Nephron progenitor cell (in vitro differentiated cells): ENCODE measurements at regions not wholly inside any gene's neighbourhood (a gene's known extent, or its start where the extent isn't known, plus 50 kb on each side); places are given as distances from the start of the nearest gene placed in this dataset.
"Not testable (repeated sequence)": the region's sequence is repeated elsewhere in the genome, so short reads cannot be mapped to it uniquely, and the experiment has no call there.

Experiments
- DNase-seq: peaks from one replicate; pipeline ENCODE4 v3.0.0; 2021
- H3K27ac Mint-ChIP-seq: 2 replicates; pipeline ENCODE4 v1.8.0; 2021; ENCODE audit warnings: mild to moderate bottlenecking, moderate library complexity, mixed read lengths
- H3K27me3 Mint-ChIP-seq: 2 replicates; pipeline ENCODE4 v1.8.0; 2021; ENCODE audit warnings: mild to moderate bottlenecking, low read depth, mixed read lengths; ENCODE audit not compliant: poor library complexity
- H3K36me3 Mint-ChIP-seq: 2 replicates; pipeline ENCODE4 v1.8.0; 2021; ENCODE audit warnings: low read depth, mixed read lengths
- H3K4me1 Mint-ChIP-seq: 2 replicates; pipeline ENCODE4 v1.8.0; 2021; ENCODE audit warnings: mixed read lengths
- H3K4me3 Mint-ChIP-seq: 2 replicates; pipeline ENCODE4 v1.8.0; 2021; ENCODE audit warnings: mild to moderate bottlenecking, moderate library complexity, mixed read lengths
- H3K9me3 Mint-ChIP-seq: 2 replicates; pipeline ENCODE4 v1.8.0; 2021; ENCODE audit warnings: mild to moderate bottlenecking, moderate library complexity, mixed read lengths
- TF ChIP-seq, protein P1 (sequence below): fragments of 200-600 bp; sonication (generic); IDR thresholded peaks from 2 replicates; pipeline ENCODE4 v1.5.0; 2021; ENCODE audit warnings: antibody characterized with exemption

DNA sequence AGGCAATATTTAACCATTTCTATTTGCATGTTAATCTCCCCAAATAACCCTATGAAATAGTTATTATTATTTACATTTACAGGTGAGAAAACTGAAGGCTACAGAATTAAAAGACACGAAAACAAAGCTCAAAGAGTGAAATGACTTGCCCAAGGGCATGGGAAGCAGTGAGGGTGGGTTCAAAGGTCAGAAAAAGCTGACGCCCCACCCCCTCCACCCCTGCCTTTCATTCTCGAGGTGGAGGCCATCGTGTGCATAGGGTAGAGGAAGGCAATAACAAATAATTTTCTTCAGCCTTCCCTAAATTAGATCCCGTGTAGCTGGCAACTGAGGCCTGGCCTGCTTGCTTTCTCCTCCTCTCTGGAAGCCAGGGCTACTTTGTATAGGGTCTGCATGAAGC lies 56.1 kb upstream of the RBFOX2 start:
- Mint-ChIP-seq H3K4me3 (no peak overlapping the region), H3K9me3 (peaks cover 3% of the 10 kb centered on the region), H3K36me3 (no peaks in the 10 kb centered on the region), H3K4me1 (peaks cover 18% of the 10 kb centered on the region), H3K27me3 (peaks cover 3% of the 10 kb centered on the region), H3K27ac (no peak overlapping the region)
- TF ChIP-seq, protein P1, sequence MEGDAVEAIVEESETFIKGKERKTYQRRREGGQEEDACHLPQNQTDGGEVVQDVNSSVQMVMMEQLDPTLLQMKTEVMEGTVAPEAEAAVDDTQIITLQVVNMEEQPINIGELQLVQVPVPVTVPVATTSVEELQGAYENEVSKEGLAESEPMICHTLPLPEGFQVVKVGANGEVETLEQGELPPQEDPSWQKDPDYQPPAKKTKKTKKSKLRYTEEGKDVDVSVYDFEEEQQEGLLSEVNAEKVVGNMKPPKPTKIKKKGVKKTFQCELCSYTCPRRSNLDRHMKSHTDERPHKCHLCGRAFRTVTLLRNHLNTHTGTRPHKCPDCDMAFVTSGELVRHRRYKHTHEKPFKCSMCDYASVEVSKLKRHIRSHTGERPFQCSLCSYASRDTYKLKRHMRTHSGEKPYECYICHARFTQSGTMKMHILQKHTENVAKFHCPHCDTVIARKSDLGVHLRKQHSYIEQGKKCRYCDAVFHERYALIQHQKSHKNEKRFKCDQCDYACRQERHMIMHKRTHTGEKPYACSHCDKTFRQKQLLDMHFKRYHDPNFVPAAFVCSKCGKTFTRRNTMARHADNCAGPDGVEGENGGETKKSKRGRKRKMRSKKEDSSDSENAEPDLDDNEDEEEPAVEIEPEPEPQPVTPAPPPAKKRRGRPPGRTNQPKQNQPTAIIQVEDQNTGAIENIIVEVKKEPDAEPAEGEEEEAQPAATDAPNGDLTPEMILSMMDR: no peak
- DNase-seq: no peak

DNA sequence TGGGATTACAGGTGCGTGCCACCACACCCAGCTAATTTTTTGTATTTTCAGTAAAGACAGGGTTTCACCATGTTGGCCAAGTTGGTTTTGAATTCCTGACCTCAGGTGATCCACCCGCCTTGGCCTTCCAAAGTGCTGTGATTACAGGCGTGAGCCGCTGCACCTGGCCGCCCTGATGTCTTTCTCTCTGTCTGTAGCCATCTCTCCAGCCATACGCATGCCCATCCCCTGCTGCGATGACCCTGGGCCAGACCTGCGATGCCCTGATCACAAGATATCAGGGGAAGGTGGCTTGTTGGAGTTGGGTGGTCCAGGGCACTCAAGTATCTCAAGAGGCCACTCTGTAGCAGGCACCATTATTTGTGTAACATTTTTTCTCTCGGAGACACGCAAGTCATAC lies 54.4 kb upstream of the RBFOX2 start:
- Mint-ChIP-seq H3K27ac (no peak overlapping the region), H3K4me3 (no peak overlapping the region), H3K27me3 (peaks cover 3% of the 10 kb centered on the region), H3K4me1 (peaks cover 14% of the 10 kb centered on the region), H3K36me3 (no peaks in the 10 kb centered on the region), H3K9me3 (peaks cover 4% of the 10 kb centered on the region)
- TF ChIP-seq, protein P1: no peak
- no peak for DNase-seq

DNA sequence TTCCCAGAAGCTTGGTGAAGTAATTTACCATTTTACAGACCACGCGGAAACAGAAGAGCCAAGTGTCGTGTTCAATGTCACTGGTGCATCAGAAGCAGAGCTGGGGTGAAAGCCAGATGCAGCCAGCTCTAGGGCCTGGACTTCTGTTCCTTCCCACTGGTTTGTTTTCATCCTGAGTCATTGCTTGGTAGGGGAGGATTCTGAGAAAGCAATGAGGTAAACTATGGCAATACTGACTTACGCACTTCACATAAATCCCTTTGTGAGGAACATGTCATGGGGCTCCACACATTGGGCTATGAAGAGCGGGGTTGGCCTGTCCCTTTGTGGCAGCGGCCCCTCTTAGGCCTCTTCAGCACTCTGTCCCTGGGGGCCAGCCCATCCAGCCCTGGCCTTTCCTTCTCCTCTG lies 52.4 kb upstream of the RBFOX2 start:
- TF ChIP-seq, protein P1: no peak
- H3K27ac Mint-ChIP-seq: no peak overlapping the region
- H3K27me3 Mint-ChIP-seq: peaks cover 8% of the 10 kb centered on the region
- H3K4me3 Mint-ChIP-seq: no peak overlapping the region
- H3K4me1 Mint-ChIP-seq: peaks cover 14% of the 10 kb centered on the region
- no peaks in the 10 kb centered on the region for H3K36me3 Mint-ChIP-seq
- peaks cover 12% of the 10 kb centered on the region for H3K9me3 Mint-ChIP-seq
- DNase-seq: no peak

DNA sequence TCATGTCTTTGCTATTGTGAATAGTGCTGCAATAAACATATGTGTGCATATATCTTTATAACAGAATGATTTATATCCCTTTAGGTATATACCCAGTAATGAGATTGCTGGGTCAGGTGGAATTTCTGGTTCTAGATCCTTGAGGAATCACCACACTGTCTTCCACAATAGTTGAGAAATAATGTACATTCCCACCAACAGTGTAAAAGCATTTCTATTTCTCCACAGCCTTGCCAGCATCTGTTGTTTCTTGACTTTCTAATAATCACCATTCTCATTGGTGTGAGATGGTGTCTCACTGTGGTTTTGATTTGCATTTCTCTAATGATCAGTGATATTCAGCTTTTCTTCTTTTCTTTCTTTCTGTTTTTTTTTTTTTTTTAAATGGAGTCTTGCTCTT lies 51.7 kb upstream of the RBFOX2 start:
- peaks cover 14% of the 10 kb centered on the region for H3K4me1 Mint-ChIP-seq
- H3K4me3 Mint-ChIP-seq: not testable (repeated sequence)

DNA sequence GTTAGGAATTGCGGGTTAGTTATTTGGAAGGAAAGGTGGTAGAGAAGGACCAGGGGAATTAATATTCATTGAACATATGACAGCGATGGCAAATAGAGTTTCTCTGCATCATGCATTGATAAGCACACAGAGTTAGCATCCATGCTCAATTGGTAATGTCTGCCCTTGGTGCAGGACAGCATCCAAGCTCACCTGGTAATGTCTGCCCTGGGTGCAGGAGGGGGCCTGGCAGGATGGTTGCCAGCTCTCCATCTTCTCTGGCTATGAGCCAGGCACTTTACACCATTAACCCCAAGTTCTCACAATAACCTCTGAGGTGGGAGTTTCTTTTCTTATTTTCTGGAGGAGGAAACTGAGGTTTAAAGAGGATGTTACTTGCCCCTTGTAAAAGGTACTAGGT lies 50.4 kb upstream of the RBFOX2 start:
- H3K4me3 Mint-ChIP-seq: no peak overlapping the region
- TF ChIP-seq, protein P1: no peak
- peaks cover 14% of the 10 kb centered on the region for H3K27me3 Mint-ChIP-seq
- peaks cover 20% of the 10 kb centered on the region for H3K9me3 Mint-ChIP-seq
- no peak for DNase-seq
- no peaks in the 10 kb centered on the region for H3K36me3 Mint-ChIP-seq
- peaks cover 14% of the 10 kb centered on the region for H3K4me1 Mint-ChIP-seq
- H3K27ac Mint-ChIP-seq: no peak overlapping the region

More for the DNA sequence above, 51.7 kb upstream of the RBFOX2 start:
- not testable (repeated sequence) for H3K27ac Mint-ChIP-seq, DNase-seq, H3K36me3 Mint-ChIP-seq
- H3K27me3 Mint-ChIP-seq: peaks cover 11% of the 10 kb centered on the region
- H3K9me3 Mint-ChIP-seq: peaks cover 17% of the 10 kb centered on the region
